GM21528 (cell line): ENCODE measurements at regions not wholly inside any gene's neighbourhood (a gene's known extent, or its start where the extent isn't known, plus 50 kb on each side); places are given as distances from the start of the nearest gene placed in this dataset.

Source experiments
- ATAC-seq: cut with Tn5 transposase; IDR thresholded peaks from one replicate; pipeline ENCODE4 v1.9.1; 2021; ENCODE audit warnings: mild to moderate bottlenecking, moderate library complexity; ENCODE audit not compliant: unreplicated experiment, low FRiP score

- ATAC-seq, result no peak
Measured at GRCh38 chrX:124507246-124507645, 160.9 kb downstream of the SH2D1A start.

GRCh38 chrX:124518885-124519284, 172.5 kb downstream of the SH2D1A start:
- no peak for ATAC-seq

GRCh38 chrX:124524852-124525251, 178.5 kb downstream of the SH2D1A start:
- no peak for ATAC-seq

- ATAC-seq, result no peak
Measured at GRCh38 chrX:124529786-124530185, 183.4 kb downstream of the SH2D1A start.

- ATAC-seq, result no peak
Measured at GRCh38 chrX:124530803-124531202, 184.4 kb downstream of the SH2D1A start.

GRCh38 chrX:124534536-124534935, 188.2 kb downstream of the SH2D1A start:
- no peak for ATAC-seq

GRCh38 chrX:124540474-124540873, 194.1 kb downstream of the SH2D1A start:
- ATAC-seq, result no peak

GRCh38 chrX:124548571-124548970, 202.2 kb downstream of the SH2D1A start:
- ATAC-seq, result no peak

GRCh38 chrX:124555036-124555595, 208.8 kb downstream of the SH2D1A start:
- ATAC-seq, result no peak

GRCh38 chrX:124557976-124558375, 211.6 kb downstream of the SH2D1A start:
- ATAC-seq, result no peak

- ATAC-seq, result no peak
Measured at GRCh38 chrX:124573468-124573867, 227.1 kb downstream of the SH2D1A start.

GRCh38 chrX:124592744-124593143, 246.4 kb downstream of the SH2D1A start:
- no peak for ATAC-seq

- ATAC-seq, result no peak
Measured at GRCh38 chrX:124594017-124594651, 247.8 kb downstream of the SH2D1A start.

GRCh38 chrX:124605511-124605910, 259.1 kb downstream of the SH2D1A start:
- ATAC-seq, result no peak

GRCh38 chrX:124606724-124607123, 260.4 kb downstream of the SH2D1A start:
- ATAC-seq, result no peak

- no peak for ATAC-seq
Measured at GRCh38 chrX:124619710-124620109, 273.3 kb downstream of the SH2D1A start.

GRCh38 chrX:124634363-124634762, 288.0 kb downstream of the SH2D1A start:
- ATAC-seq, result no peak

- no peak for ATAC-seq
Measured at GRCh38 chrX:124641737-124642491, 295.6 kb downstream of the SH2D1A start.

- no peak for ATAC-seq
Measured at GRCh38 chrX:124646403-124646802, 300.0 kb downstream of the SH2D1A start.

- no peak for ATAC-seq
Measured at GRCh38 chrX:124651031-124651430, 304.7 kb downstream of the SH2D1A start.

- ATAC-seq, result no peak
Measured at GRCh38 chrX:124665621-124666400, 319.4 kb downstream of the SH2D1A start.
